Spleen (tissue), 11 donors: ENCODE measurements at regions not wholly inside any gene's neighbourhood (a gene's known extent, or its start where the extent isn't known, plus 50 kb on each side); places are given as distances from the start of the nearest gene placed in this dataset.

Experiments used
- DNase-seq: peaks from one replicate; pipeline ENCODE4 v3.0.0-alpha.2; 2020
- H3K27ac ChIP-seq, 8 donors: fragments of 200-600 bp; sonication (generic) in 7 of 8; 1 replicate in 4 of 8; 2 replicates in 4 of 8; pipeline versions ENCODE4 v1.5.0 to v1.8.0; 2016 to 2021; ENCODE audit warnings: inconsistent platforms in 4 of 8, mild to moderate bottlenecking in 4 of 8, moderate library complexity in 1 of 8
- H3K27me3 ChIP-seq, 7 donors: fragments of 200-600 bp; sonication (generic) in 6 of 7; replicated peaks in 1 of 7; 1 replicate in 4 of 7; 2 replicates in 3 of 7; pipeline versions ENCODE4 v1.5.0 to v1.8.0; 2016 to 2021; ENCODE audit warnings: inconsistent platforms in 3 of 7, mild to moderate bottlenecking in 1 of 7
- H3K36me3 ChIP-seq, 6 donors: fragments of 200-600 bp; sonication (generic) in 5 of 6; 1 replicate in 4 of 6; 2 replicates in 2 of 6; pipeline versions ENCODE4 v1.5.0 to v1.8.0; 2016 to 2021; ENCODE audit warnings: inconsistent platforms in 2 of 6
- H3K4me1 ChIP-seq, 6 donors: fragments of 200-600 bp; sonication (generic) in 5 of 6; 1 replicate in 3 of 6; 2 replicates in 3 of 6; pipeline versions ENCODE4 v1.5.0 to v1.8.0; 2016 to 2021; ENCODE audit warnings: inconsistent platforms in 3 of 6
- H3K4me3 ChIP-seq, 8 donors: fragments of 200-600 bp; sonication (generic) in 7 of 8; 1 replicate in 4 of 8; 2 replicates in 4 of 8; pipeline versions ENCODE4 v1.5.0 to v1.8.0; 2016 to 2021; ENCODE audit warnings: inconsistent platforms in 4 of 8, mild to moderate bottlenecking in 4 of 8, moderate library complexity in 2 of 8
- H3K9me3 ChIP-seq, 8 donors: fragments of 200-600 bp; sonication (generic) in 7 of 8; 1 replicate in 4 of 8; 2 replicates in 4 of 8; pipeline versions ENCODE4 v1.5.0 to v1.8.0; 2016 to 2021; ENCODE audit warnings: inconsistent platforms in 4 of 8
- CTCF ChIP-seq, 11 experiments: fragments of 200-600 bp in 7 of 11; fragments of 450-650 bp in 4 of 11; sonication (generic) in 4 of 11; IDR thresholded peaks in 8 of 11; conservative IDR thresholded peaks in 3 of 11; 1 replicate in 7 of 11; 2 replicates in 4 of 11; pipeline versions ENCODE4 v1.4.0 to v1.8.0; 2016 to 2021; ENCODE audit warnings: antibody characterized with exemption in 11 of 11, inconsistent platforms in 4 of 11, mild to moderate bottlenecking in 1 of 11
- POLR2A ChIP-seq, 3 donors: fragments of 450-650 bp; IDR thresholded peaks; one replicate each; pipeline ENCODE4 v1.5.1; 2017; ENCODE audit warnings: antibody characterized with exemption in 3 of 3, mild to moderate bottlenecking in 1 of 3
- POLR2AphosphoS5 ChIP-seq, 3 donors: sonication (generic); formaldehyde crosslinking; IDR thresholded peaks; one replicate each; pipeline ENCODE4 v1.5.1; 2017; ENCODE audit warnings: antibody characterized with exemption in 3 of 3
- WGBS, 5 donors: extraction: QIAGEN DNeasy Blood & Tissue Kit in 3 of 5; methylation state at CpG; one replicate each; pipeline versions ENCODE4 v1.1.5 to v1.1.7; 2013 to 2018; 5-methylcytosine and 5-hydroxymethylcytosine counted together
- intact Hi-C: fragments of 100-400 bp; cut with DNase I; formaldehyde crosslinking; loops from one replicate; pipeline ENCODE4 v1.15.0; 2023; ENCODE audit warnings: low total_unique reads
- donor health status: healthy with polysubstance abuse.
- donor health status: DM: no; HTN: no; CAD: no; lungs with moderate emphysema.
- donor health status: DM: no; HTN: no; CAD: no.
- donor health status: Bipolar disorder and iron deficiency.
- donor health status: healthy.
- donor health status: DM: no; HTN: no; CAD: no.
- donor health status: DM: yes; HTN: yes; CAD: no.

- WGBS, 5 donors, result 57 to 69% (median 66%) methylated on average over 5 of the region's 5 CpGs
- Histone ChIP-seq H3K4me3 (no peak overlapping the region), H3K36me3 (no peaks in the 10 kb centered on the region), H3K9me3 (no peaks in the 10 kb centered on the region), H3K27me3 (no peaks in the 10 kb centered on the region), H3K27ac (no peak overlapping the region), H3K4me1 (no peaks in the 10 kb centered on the region)
- no peak for DNase-seq
- intact Hi-C loops, result no loop called here
- TF ChIP-seq POLR2A (IDR thresholded peaks at IDR 0.05) (no peak), CTCF (IDR thresholded peaks at IDR 0.05 in 8 of 11, conservative IDR thresholded peaks at IDR 0.05 in 3 of 11) (no peak)
Measured at GRCh38 chr10:9789996-9790395, 1227.7 kb upstream of the CELF2 start.

GRCh38 chr10:9792181-9792580 is 1225.5 kb upstream of the CELF2 start:
- Histone ChIP-seq H3K36me3 (no peaks in the 10 kb centered on the region), H3K9me3 (no peaks in the 10 kb centered on the region), H3K4me1 (no peaks in the 10 kb centered on the region), H3K27ac (no peak overlapping the region), H3K4me3 (no peak overlapping the region), H3K27me3 (no peaks in the 10 kb centered on the region)
- 63 to 79% (median 74%) methylated on average over 3 of the region's 3 CpGs for WGBS, 5 donors
- intact Hi-C loops, result no loop called here
- no peak for DNase-seq
- TF ChIP-seq POLR2A (IDR thresholded peaks at IDR 0.05), result no peak
- no peak for TF ChIP-seq CTCF (IDR thresholded peaks at IDR 0.05 in 8 of 11, conservative IDR thresholded peaks at IDR 0.05 in 3 of 11)
- no peak for TF ChIP-seq POLR2AphosphoS5 (IDR thresholded peaks at IDR 0.05)

- no peak overlapping the region for H3K27ac ChIP-seq
- H3K27me3 ChIP-seq, result no peaks in the 10 kb centered on the region
- TF ChIP-seq POLR2A (IDR thresholded peaks at IDR 0.05), result no peak
- TF ChIP-seq POLR2AphosphoS5 (IDR thresholded peaks at IDR 0.05), result no peak
- no peak for TF ChIP-seq CTCF (IDR thresholded peaks at IDR 0.05 in 8 of 11, conservative IDR thresholded peaks at IDR 0.05 in 3 of 11)
- intact Hi-C loops, result no loop called here
- 66 to 77% (median 69%) methylated on average over 3 of the region's 3 CpGs for WGBS, 5 donors
- H3K4me3 ChIP-seq, result no peak overlapping the region
- H3K9me3 ChIP-seq, result no peaks in the 10 kb centered on the region
- no peaks in the 10 kb centered on the region for H3K36me3 ChIP-seq
- no peaks in the 10 kb centered on the region for H3K4me1 ChIP-seq
- no peak for DNase-seq
Measured at GRCh38 chr10:9796564-9796963, 1221.1 kb upstream of the CELF2 start.

- Histone ChIP-seq H3K36me3 (no peaks in the 10 kb centered on the region), H3K4me1 (no peaks in the 10 kb centered on the region), H3K9me3 (no peaks in the 10 kb centered on the region), H3K4me3 (no peak overlapping the region), H3K27ac (no peak overlapping the region), H3K27me3 (no peaks in the 10 kb centered on the region)
- no peak for DNase-seq
- TF ChIP-seq POLR2AphosphoS5 (IDR thresholded peaks at IDR 0.05), result no peak
- no peak for TF ChIP-seq POLR2A (IDR thresholded peaks at IDR 0.05)
- TF ChIP-seq CTCF (IDR thresholded peaks at IDR 0.05 in 8 of 11, conservative IDR thresholded peaks at IDR 0.05 in 3 of 11), result no peak
- intact Hi-C loops, result no loop called here
- WGBS, 5 donors, result 22 to 34% (median 28%) methylated on average over 1 of the region's 1 CpG
Measured at GRCh38 chr10:9800011-9800410, 1217.7 kb upstream of the CELF2 start.
